K562 (cell line): ENCODE measurements at regions not wholly inside any gene's neighbourhood (a gene's known extent, or its start where the extent isn't known, plus 50 kb on each side); places are given as distances from the start of the nearest gene placed in this dataset.

Experiments
- ATAC-seq: fragments of 200-7000 bp; cut with Tn5 transposase; 3 replicates; pipeline ENCODE4 v1.9.1; 2020; ENCODE audit warnings: moderate library complexity
- BruUV-seq: library from RNA; stranded (reverse); fragments of 400-500 nt; replicated peaks from 2 replicates; lab custom pipeline; 2021; lab: Mats Ljungman, UMichigan
- CTCF ChIA-PET: fragments of 300-600 bp; formaldehyde crosslinking; extraction: SDS; loops from one replicate; lab custom pipeline; 2021; ENCODE audit warnings: low intra/inter-chr PET ratio; lab: Yijun Ruan, JAX
- POLR2A ChIA-PET: fragments of 300-600, 350-650 bp; sonication (Branson Sonifier 250); formaldehyde crosslinking; extraction: SDS; loops from one replicate; lab custom pipeline; 2021; ENCODE audit warnings: antibody characterized with exemption, inconsistent platforms; lab: Yijun Ruan, JAX
- DNase-seq, 4 experiments: peaks; one replicate each; pipeline versions ENCODE4 v3.0.0 to v3.0.0-alpha.2; 2011 to 2018; ENCODE audit warnings: low spot score in 3 of 4, mixed read lengths in 3 of 4; ENCODE audit errors: extremely low read depth in 1 of 4
- FAIRE-seq: peaks from 2 replicates; lab custom pipeline; 2011; peaks lifted over from hg19 to GRCh38; lab: Jason Lieb, UNC
- H2AFZ ChIP-seq: 2 replicates; pipeline ENCODE4 v1.6.0; 2011; ENCODE audit warnings: low read depth, low read length, control low read depth, inconsistent platforms
- H3K27ac ChIP-seq: fragments of 200-600 bp; 3 replicates; pipeline ENCODE4 v1.8.0; 2011; ENCODE audit warnings: low read depth, mild to moderate bottlenecking, control low read depth, inconsistent platforms, low read length, moderate library complexity, mixed read lengths; ENCODE audit errors: extremely low read depth
- H3K27me3 ChIP-seq, 2 experiments: fragments of 300-600 bp in 1 of 2; 2 replicates in 1 of 2; 3 replicates in 1 of 2; pipeline versions ENCODE4 v1.6.0 to v1.8.0; 2011; ENCODE audit warnings: inconsistent platforms in 2 of 2, low read length in 2 of 2, mild to moderate bottlenecking in 1 of 2, mixed read lengths in 1 of 2, moderate library complexity in 1 of 2; ENCODE audit not compliant: control insufficient read depth in 2 of 2, insufficient read depth in 2 of 2
- H3K36me3 ChIP-seq: fragments of 300-600 bp; 3 replicates; pipeline ENCODE4 v1.8.0; 2011; ENCODE audit warnings: mild to moderate bottlenecking, low read length, inconsistent platforms; ENCODE audit not compliant: control insufficient read depth, insufficient read depth
- H3K4me1 ChIP-seq, 2 experiments: fragments of 200-600 bp in 1 of 2; replicated peaks in 1 of 2; 2 replicates in 1 of 2; 3 replicates in 1 of 2; pipeline versions ENCODE4 v1.5.1 to v1.8.0; 2011; ENCODE audit warnings: inconsistent platforms in 2 of 2, low read length in 2 of 2, mild to moderate bottlenecking in 1 of 2, mixed read lengths in 1 of 2, moderate library complexity in 1 of 2; ENCODE audit not compliant: control insufficient read depth in 2 of 2, insufficient read depth in 2 of 2
- H3K4me2 ChIP-seq: 2 replicates; pipeline ENCODE4 v1.6.1; 2011; ENCODE audit warnings: low read length, control low read depth, inconsistent platforms, mixed read lengths; ENCODE audit not compliant: insufficient read depth
- H3K4me3 ChIP-seq: fragments of 200-600 bp; sonication (generic), shearing (Covaris generic); 2 replicates; pipeline ENCODE4 v1.5.1; 2016; ENCODE audit warnings: control low read depth, inconsistent platforms
- H3K79me2 ChIP-seq: fragments of 200-600 bp; 3 replicates; pipeline ENCODE4 v1.8.0; 2011; ENCODE audit warnings: low read length, inconsistent platforms; ENCODE audit not compliant: control insufficient read depth, insufficient read depth
- H3K9ac ChIP-seq, 2 experiments: 2 replicates each; pipeline versions ENCODE4 v1.6.0 to v1.6.1; 2011; ENCODE audit warnings: low read depth in 2 of 2, low read length in 2 of 2, control low read depth in 1 of 2, inconsistent platforms in 1 of 2, mild to moderate bottlenecking in 1 of 2, mixed read lengths in 1 of 2; ENCODE audit not compliant: insufficient read depth in 1 of 2
- H3K9me1 ChIP-seq: one replicate; pipeline ENCODE4 v1.6.0; 2011; ENCODE audit warnings: inconsistent platforms, mild to moderate bottlenecking, low read length, moderate library complexity; ENCODE audit not compliant: control insufficient read depth, insufficient read depth
- H3K9me3 ChIP-seq: replicated peaks from 2 replicates; pipeline ENCODE4 v1.5.1; 2011; ENCODE audit warnings: low read depth, low read length, inconsistent platforms; ENCODE audit not compliant: control insufficient read depth, insufficient read depth
- H4K20me1 ChIP-seq: replicated peaks from 2 replicates; pipeline ENCODE4 v1.6.1; 2011; ENCODE audit warnings: low read length, inconsistent platforms, mixed read lengths; ENCODE audit not compliant: control insufficient read depth, insufficient read depth
- FOXK2 ChIP-seq, 2 experiments: fragments of 450-650 bp; IDR thresholded peaks in 1 of 2; conservative IDR thresholded peaks in 1 of 2; 2 replicates each; pipeline ENCODE4 v1.6.1; 2016; ENCODE audit warnings: low read depth in 2 of 2, mild to moderate bottlenecking in 1 of 2
- GATAD2A ChIP-seq: fragments of 450-650 bp; IDR thresholded peaks from 2 replicates; pipeline ENCODE4 v1.6.1; 2017
- HDAC3 ChIP-seq: fragments of 450-650 bp; IDR thresholded peaks from 2 replicates; pipeline ENCODE4 v1.6.1; 2018; ENCODE audit warnings: borderline replicate concordance, mild to moderate bottlenecking, moderate library complexity; ENCODE audit not compliant: partially characterized antibody
- HNRNPL ChIP-seq: fragments of 200-400 bp; formaldehyde crosslinking; IDR thresholded peaks from 2 replicates; pipeline ENCODE4 v1.6.1; 2017; ENCODE audit warnings: low read depth, mild to moderate bottlenecking, low read length
- NCOA1 ChIP-seq: fragments of 450-650 bp; IDR thresholded peaks from 2 replicates; pipeline ENCODE4 v1.6.1; 2016; ENCODE audit warnings: low read depth
- NFE2L1 ChIP-seq: fragments of 450-650 bp; IDR thresholded peaks from 2 replicates; pipeline ENCODE4 v1.6.1; 2016; ENCODE audit warnings: missing genetic modification characterization, low read depth, mild to moderate bottlenecking, missing compliant biosample characterization, moderate library complexity, borderline replicate concordance
- RBFOX2 ChIP-seq: fragments of 200-400 bp; formaldehyde crosslinking; IDR thresholded peaks from 2 replicates; pipeline ENCODE4 v1.6.1; 2017; ENCODE audit warnings: low read depth, mild to moderate bottlenecking, low read length, moderate library complexity
- STAG1 ChIP-seq: sonication (generic); formaldehyde crosslinking; IDR thresholded peaks from 2 replicates; pipeline ENCODE4 v1.5.0; 2020; ENCODE audit warnings: missing genetic modification reagents, borderline replicate concordance
- YBX1 ChIP-seq: fragments of 450-650 bp; IDR thresholded peaks from 2 replicates; pipeline ENCODE4 v1.7.1; 2016; ENCODE audit warnings: mild to moderate bottlenecking
- ZNF140 ChIP-seq: fragments of 250-450 bp; sonication (Bioruptor Pico); IDR thresholded peaks from 2 replicates; pipeline ENCODE4 v1.8.0; 2021; ENCODE audit warnings: moderate library complexity, mild to moderate bottlenecking, inconsistent platforms
- ZNF316 ChIP-seq: fragments of 450-650 bp; IDR thresholded peaks from 2 replicates; pipeline ENCODE4 v1.6.1; 2016
- ZNF584 ChIP-seq: fragments of 200-800 bp; sonication (Bioruptor generic); IDR thresholded peaks from 2 replicates; pipeline ENCODE4 v1.6.1; 2016; ENCODE audit warnings: low read depth, mild to moderate bottlenecking, missing genetic modification characterization, missing compliant biosample characterization
- WGBS: fragments of 100-300 bp; shearing (Covaris generic); methylation state at CpG from one replicate; pipeline ENCODE4 v1.1.6; 2016; ENCODE audit warnings: low coverage, mixed read lengths; ENCODE audit not compliant: insufficient coverage; ENCODE audit errors: missing lambda C conversion rate; 5-methylcytosine and 5-hydroxymethylcytosine counted together
- in situ Hi-C: fragments of 300-500 bp; cut with MboI; formaldehyde crosslinking; loops from 4 replicates; pipeline ENCODE4 v1.15.0; 2018; ENCODE audit warnings: inconsistent platforms, mixed read lengths
- intact Hi-C: fragments of 100-400 bp; cut with micrococcal nuclease; formaldehyde crosslinking; loops from 2 replicates; pipeline ENCODE4 v1.14.2; 2022
- TF ChIP-seq, protein P1 (sequence below), 2 experiments: fragments of 450-650 bp; IDR thresholded peaks; 2 replicates each; pipeline ENCODE4 v1.6.1; 2016; ENCODE audit warnings: mild to moderate bottlenecking in 2 of 2, borderline replicate concordance in 1 of 2, low read depth in 1 of 2, moderate library complexity in 1 of 2
- TF ChIP-seq, protein P2 (sequence below), 3 experiments: fragments of 200-800 bp in 1 of 3; sonication (Bioruptor generic) in 1 of 3; sonication (generic) in 1 of 3; formaldehyde crosslinking in 1 of 3; IDR thresholded peaks; 2 replicates each; pipeline versions ENCODE4 v1.6.1 to v1.8.0; 2016 to 2022; ENCODE audit warnings: mild to moderate bottlenecking in 2 of 3, missing compliant biosample characterization in 2 of 3, missing genetic modification characterization in 2 of 3, missing genetic modification reagents in 1 of 3

DNA sequence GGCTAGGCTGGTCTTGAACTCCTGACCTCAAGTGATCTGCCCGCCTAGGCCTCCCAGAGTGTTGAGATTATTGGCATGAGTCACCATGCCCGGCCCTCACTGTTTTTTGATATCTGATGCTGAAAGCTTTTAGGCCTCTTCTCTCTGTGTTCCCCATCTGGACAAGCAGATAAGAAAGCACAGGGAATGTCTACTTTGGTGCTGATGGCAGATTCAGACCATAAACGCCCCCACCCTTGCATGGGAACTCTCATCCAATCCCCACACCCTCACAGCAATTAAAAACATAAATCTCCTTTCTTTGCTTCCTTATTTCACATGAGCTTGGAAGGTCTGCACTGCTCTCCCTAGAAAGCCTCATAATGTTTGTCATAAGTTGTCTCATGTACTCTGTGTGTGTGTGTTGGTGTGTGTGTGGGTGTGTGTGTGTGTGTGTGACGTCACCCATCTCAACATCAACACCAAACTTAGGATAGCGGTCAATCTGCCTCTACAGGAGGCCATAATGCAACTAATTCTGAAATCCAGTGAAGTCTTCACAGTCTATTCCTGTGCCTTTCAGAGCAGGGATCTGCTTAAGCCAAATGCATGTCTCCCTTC lies 335.6 kb upstream of the USP9Y start:
- H3K9me3 ChIP-seq: no peaks in the 10 kb centered on the region
- no peaks in the 10 kb centered on the region for H3K9me1 ChIP-seq
- no peaks in the 10 kb centered on the region for H3K36me3 ChIP-seq
- H3K27me3 ChIP-seq: no peaks in the 10 kb centered on the region
- no TSS peak for BruUV-seq
- no peak for DNase-seq
- H3K27ac ChIP-seq: no peak overlapping the region
- H3K79me2 ChIP-seq: no peaks in the 10 kb centered on the region
- no peak overlapping the region for H3K4me2 ChIP-seq
- intact Hi-C loops (no loop called here), in situ Hi-C loops (no loop called here)
- FAIRE-seq: no peak
- ATAC-seq: no peak
- H3K4me3 ChIP-seq: no peak overlapping the region
- ChIA-PET CTCF (no interaction called here), POLR2A (no interaction called here)
- H3K9ac ChIP-seq: no peak overlapping the region
- no peak overlapping the region for H2AFZ ChIP-seq
- H3K4me1 ChIP-seq: no peaks in the 10 kb centered on the region
- H4K20me1 ChIP-seq: no peaks in the 10 kb centered on the region
- WGBS: no CpG with 5 or more reads among the region's 5 CpGs
- TF ChIP-seq ZNF584 (CRISPR knock-in tag) (no peak), NFE2L1 (tag) (no peak), FOXK2 (conservative IDR thresholded peaks at IDR 0.05 in 1 of 2, IDR thresholded peaks at IDR 0.05 in 1 of 2; ENCODE audit: low read depth in 2 of 2) (no peak), NCOA1 (no peak), HDAC3 (no peak), HNRNPL (no peak), ZNF140 (no peak), STAG1 (CRISPR knock-in tag) (no peak), ZNF316 (no peak), YBX1 (no peak), GATAD2A (no peak), RBFOX2 (no peak)
- TF ChIP-seq, protein P1, sequence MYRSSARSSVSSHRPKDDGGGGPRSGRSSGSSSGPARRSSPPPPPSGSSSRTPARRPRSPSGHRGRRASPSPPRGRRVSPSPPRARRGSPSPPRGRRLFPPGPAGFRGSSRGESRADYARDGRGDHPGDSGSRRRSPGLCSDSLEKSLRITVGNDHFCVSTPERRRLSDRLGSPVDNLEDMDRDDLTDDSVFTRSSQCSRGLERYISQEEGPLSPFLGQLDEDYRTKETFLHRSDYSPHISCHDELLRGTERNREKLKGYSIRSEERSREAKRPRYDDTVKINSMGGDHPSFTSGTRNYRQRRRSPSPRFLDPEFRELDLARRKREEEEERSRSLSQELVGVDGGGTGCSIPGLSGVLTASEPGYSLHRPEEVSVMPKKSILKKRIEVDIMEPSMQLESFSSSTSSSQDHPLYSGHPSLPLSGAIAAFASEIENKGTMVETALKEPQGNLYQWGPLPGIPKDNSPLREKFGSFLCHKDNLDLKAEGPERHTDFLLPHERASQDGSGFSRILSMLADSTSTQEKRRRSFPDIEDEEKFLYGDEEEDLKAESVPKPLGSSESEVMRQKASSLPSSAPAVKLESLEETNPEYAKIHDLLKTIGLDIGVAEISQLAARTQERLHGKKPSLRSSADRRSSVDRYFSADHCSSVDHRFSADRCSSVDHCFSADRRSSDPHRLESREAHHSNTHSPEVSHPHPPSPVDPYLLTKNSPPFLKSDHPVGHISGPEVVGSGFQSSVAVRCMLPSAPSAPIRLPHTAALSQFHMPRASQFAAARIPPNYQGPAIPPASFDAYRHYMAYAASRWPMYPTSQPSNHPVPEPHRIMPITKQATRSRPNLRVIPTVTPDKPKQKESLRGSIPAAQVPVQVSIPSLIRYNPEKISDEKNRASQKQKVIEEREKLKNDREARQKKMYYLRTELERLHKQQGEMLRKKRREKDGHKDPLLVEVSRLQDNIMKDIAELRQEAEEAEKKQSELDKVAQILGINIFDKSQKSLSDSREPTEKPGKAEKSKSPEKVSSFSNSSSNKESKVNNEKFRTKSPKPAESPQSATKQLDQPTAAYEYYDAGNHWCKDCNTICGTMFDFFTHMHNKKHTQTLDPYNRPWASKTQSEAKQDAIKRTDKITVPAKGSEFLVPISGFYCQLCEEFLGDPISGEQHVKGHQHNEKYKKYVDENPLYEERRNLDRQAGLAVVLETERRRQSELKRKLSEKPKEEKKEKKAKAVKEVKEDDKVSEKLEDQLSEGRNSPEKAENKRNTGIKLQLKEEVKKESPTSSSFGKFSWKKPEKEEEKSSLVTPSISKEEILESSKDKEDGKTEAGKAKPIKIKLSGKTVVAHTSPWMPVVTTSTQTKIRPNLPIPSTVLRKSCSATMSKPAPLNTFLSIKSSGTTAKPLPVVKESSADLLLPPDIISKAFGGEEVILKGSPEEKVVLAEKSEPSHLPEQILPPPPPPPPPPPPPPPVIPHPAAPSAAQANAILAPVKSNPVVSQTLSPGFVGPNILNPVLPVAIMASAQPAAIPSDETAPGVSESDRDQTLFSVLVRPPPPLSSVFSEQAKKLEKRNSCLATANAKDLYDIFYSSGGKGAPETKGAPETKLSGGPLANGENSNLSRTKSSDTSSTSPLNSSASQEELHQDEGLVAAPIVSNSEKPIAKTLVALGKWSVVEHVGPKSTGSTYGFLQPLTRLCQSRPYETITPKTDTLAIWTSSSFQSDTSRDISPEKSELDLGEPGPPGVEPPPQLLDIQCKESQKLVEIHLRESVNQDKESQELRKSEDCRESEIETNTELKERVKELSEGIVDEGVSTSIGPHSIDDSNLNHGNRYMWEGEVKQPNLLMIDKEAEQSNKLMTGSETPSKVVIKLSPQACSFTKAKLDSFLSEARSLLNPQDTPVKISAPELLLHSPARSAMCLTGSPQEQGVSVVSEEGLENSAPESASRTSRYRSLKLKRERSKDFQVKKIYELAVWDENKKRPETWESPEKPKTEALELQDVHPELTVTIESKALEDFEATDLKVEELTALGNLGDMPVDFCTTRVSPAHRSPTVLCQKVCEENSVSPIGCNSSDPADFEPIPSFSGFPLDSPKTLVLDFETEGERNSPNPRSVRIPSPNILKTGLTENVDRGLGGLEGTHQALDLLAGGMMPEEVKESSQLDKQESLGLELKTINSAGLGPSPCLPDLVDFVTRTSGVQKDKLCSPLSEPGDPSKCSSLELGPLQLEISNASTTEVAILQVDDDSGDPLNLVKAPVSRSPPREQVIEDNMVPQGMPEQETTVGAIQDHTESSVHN (IDR thresholded peaks at IDR 0.05; ENCODE audit: borderline replicate concordance in 1 of 2, low read depth in 1 of 2): no peak
- TF ChIP-seq, protein P2, sequence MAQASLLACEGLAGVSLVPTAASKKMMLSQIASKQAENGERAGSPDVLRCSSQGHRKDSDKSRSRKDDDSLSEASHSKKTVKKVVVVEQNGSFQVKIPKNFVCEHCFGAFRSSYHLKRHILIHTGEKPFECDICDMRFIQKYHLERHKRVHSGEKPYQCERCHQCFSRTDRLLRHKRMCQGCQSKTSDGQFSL (CRISPR knock-in tag; IDR thresholded peaks at IDR 0.05): no peak
- TF ChIP-seq, protein P2 (tag; IDR thresholded peaks at IDR 0.05): no peak
